Mesenchymal stem cell (in vitro differentiated cells and primary cell): ENCODE measurements at regions not wholly inside any gene's neighbourhood (a gene's known extent, or its start where the extent isn't known, plus 50 kb on each side); places are given as distances from the start of the nearest gene placed in this dataset.

Source experiments
- DNase-seq: peaks from one replicate; pipeline ENCODE4 v3.0.0-alpha.2; 2013
- H2AFZ ChIP-seq: one replicate; pipeline ENCODE4 v1.6.1; 2013; ENCODE audit warnings: low read depth, mild to moderate bottlenecking, control low read depth, inconsistent platforms, low read length, moderate library complexity
- H2AK5ac ChIP-seq: 2 replicates; pipeline ENCODE4 v1.6.1; 2013; ENCODE audit warnings: low read length, moderate library complexity, mild to moderate bottlenecking, inconsistent platforms; ENCODE audit not compliant: severe bottlenecking
- H2BK120ac ChIP-seq: one replicate; pipeline ENCODE4 v1.6.1; 2013; ENCODE audit warnings: low read depth, mild to moderate bottlenecking, inconsistent platforms, low read length, moderate library complexity
- H2BK12ac ChIP-seq, 2 experiments: one replicate each; pipeline ENCODE4 v1.6.1; 2013; ENCODE audit warnings: inconsistent platforms in 2 of 2, low read length in 2 of 2, mild to moderate bottlenecking in 2 of 2, moderate library complexity in 2 of 2, control low read depth in 1 of 2
- H2BK15ac ChIP-seq: one replicate; pipeline ENCODE4 v1.6.1; 2013; ENCODE audit warnings: mild to moderate bottlenecking, low read depth, inconsistent platforms; ENCODE audit not compliant: poor library complexity, severe bottlenecking
- H2BK5ac ChIP-seq: 2 replicates; pipeline ENCODE4 v1.6.1; 2013; ENCODE audit warnings: low read depth, mild to moderate bottlenecking, low read length, control low read depth, inconsistent platforms; ENCODE audit not compliant: poor library complexity, severe bottlenecking
- H3K14ac ChIP-seq, 2 experiments: one replicate each; pipeline ENCODE4 v1.6.1; 2013; ENCODE audit warnings: inconsistent platforms in 2 of 2, low read length in 2 of 2, control low read depth in 1 of 2, mild to moderate bottlenecking in 1 of 2, moderate library complexity in 1 of 2
- H3K18ac ChIP-seq, 2 experiments: one replicate each; pipeline ENCODE4 v1.6.1; 2013; ENCODE audit warnings: inconsistent platforms in 2 of 2, low read length in 2 of 2, control low read depth in 1 of 2, low read depth in 1 of 2, mild to moderate bottlenecking in 1 of 2
- H3K23ac ChIP-seq, 2 experiments: one replicate each; pipeline ENCODE4 v1.6.1; 2013; ENCODE audit warnings: inconsistent platforms in 2 of 2, low read length in 2 of 2, mild to moderate bottlenecking in 2 of 2, moderate library complexity in 2 of 2, control low read depth in 1 of 2
- H3K27ac ChIP-seq: 2 replicates; pipeline ENCODE4 v1.5.1; 2013; ENCODE audit warnings: mild to moderate bottlenecking, moderate library complexity, low read length, control low read depth, inconsistent platforms; ENCODE audit not compliant: poor library complexity, severe bottlenecking
- H3K27me3 ChIP-seq, 2 experiments: 2 replicates each; pipeline versions ENCODE4 v1.6.1 to v1.7.0; 2013; ENCODE audit warnings: low read length in 2 of 2, mild to moderate bottlenecking in 2 of 2, moderate library complexity in 2 of 2, control low read depth in 1 of 2, inconsistent platforms in 1 of 2; ENCODE audit not compliant: control insufficient read depth in 1 of 2, insufficient read depth in 1 of 2
- H3K36me3 ChIP-seq, 2 experiments: 2 replicates each; pipeline versions ENCODE4 v1.6.1 to v1.7.0; 2013; ENCODE audit warnings: low read length in 2 of 2, control low read depth in 1 of 2, inconsistent platforms in 1 of 2, low read depth in 1 of 2, mild to moderate bottlenecking in 1 of 2; ENCODE audit not compliant: insufficient read depth in 2 of 2, control insufficient read depth in 1 of 2
- H3K4ac ChIP-seq, 2 experiments: one replicate each; pipeline ENCODE4 v1.6.1; 2013; ENCODE audit warnings: inconsistent platforms in 2 of 2, low read length in 2 of 2, mild to moderate bottlenecking in 2 of 2, moderate library complexity in 2 of 2, control low read depth in 1 of 2, low read depth in 1 of 2
- H3K4me1 ChIP-seq: 2 replicates; pipeline ENCODE4 v1.6.1; 2013; ENCODE audit warnings: low read depth, low read length, control low read depth; ENCODE audit not compliant: control insufficient read depth, insufficient read depth
- H3K4me2 ChIP-seq: 2 replicates; pipeline ENCODE4 v1.6.1; 2013; ENCODE audit warnings: low read length, mild to moderate bottlenecking, inconsistent platforms; ENCODE audit not compliant: poor library complexity, severe bottlenecking
- H3K4me3 ChIP-seq, 2 experiments: 2 replicates each; pipeline versions ENCODE4 v1.5.1 to v1.7.0; 2013; ENCODE audit warnings: low read length in 2 of 2, mild to moderate bottlenecking in 2 of 2, control low read depth in 1 of 2, low read depth in 1 of 2; ENCODE audit not compliant: insufficient read depth in 1 of 2
- H3K79me1 ChIP-seq: replicated peaks from 2 replicates; pipeline ENCODE4 v1.6.1; 2013; ENCODE audit warnings: mild to moderate bottlenecking, control low read depth, low read length, inconsistent platforms; ENCODE audit not compliant: poor library complexity, severe bottlenecking
- H3K9ac ChIP-seq: 2 replicates; pipeline ENCODE4 v1.7.0; 2013; ENCODE audit warnings: mild to moderate bottlenecking, low read length, moderate library complexity
- H3K9me3 ChIP-seq: 2 replicates; pipeline ENCODE4 v1.7.0; 2013; ENCODE audit warnings: mild to moderate bottlenecking, low read length; ENCODE audit not compliant: control insufficient read depth
- H4K8ac ChIP-seq: one replicate; pipeline ENCODE4 v1.6.1; 2013; ENCODE audit warnings: inconsistent platforms, mild to moderate bottlenecking, low read length, moderate library complexity
- H4K91ac ChIP-seq: one replicate; pipeline ENCODE4 v1.6.1; 2013; ENCODE audit warnings: mild to moderate bottlenecking, low read length, inconsistent platforms
- WGBS: methylation state at CpG from one replicate; pipeline ENCODE4 v1.1.7; 2013; ENCODE audit warnings: mixed read lengths; 5-methylcytosine and 5-hydroxymethylcytosine counted together

DNA sequence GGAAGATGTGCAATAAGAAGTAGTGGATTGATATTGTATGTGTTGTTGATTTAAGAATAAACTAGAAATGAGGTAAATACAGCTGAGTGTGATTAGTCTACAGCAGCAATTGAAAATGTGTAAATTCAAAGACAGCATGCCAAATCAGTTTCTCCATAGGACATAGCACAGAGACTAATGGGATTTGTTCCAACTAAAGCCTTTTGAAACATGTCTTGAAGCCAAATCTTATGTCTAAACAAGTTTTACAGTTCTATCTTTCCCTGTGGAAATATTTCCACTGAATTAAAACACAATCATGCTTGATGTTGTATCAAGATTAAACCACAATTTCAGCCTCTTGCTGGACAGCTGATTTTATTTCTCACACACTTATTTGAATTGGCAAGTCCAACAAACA lies 497.4 kb upstream of the FAM47C start:
- H3K36me3 ChIP-seq: no peaks in the 10 kb centered on the region
- H3K4me2 ChIP-seq: no peak overlapping the region
- H3K4me3 ChIP-seq: no peak overlapping the region
- no peak overlapping the region for H2BK5ac ChIP-seq
- no peaks in the 10 kb centered on the region for H3K4me1 ChIP-seq
- no peak overlapping the region for H4K91ac ChIP-seq
- no peak overlapping the region for H2BK12ac ChIP-seq
- no peak overlapping the region for H2AK5ac ChIP-seq
- no peak overlapping the region for H2BK120ac ChIP-seq
- no peak overlapping the region for H3K23ac ChIP-seq
- H3K79me1 ChIP-seq: no peaks in the 10 kb centered on the region
- no peak overlapping the region for H2AFZ ChIP-seq
- peaks cover 44% of the 10 kb centered on the region for H3K9me3 ChIP-seq
- no peak for DNase-seq
- H3K18ac ChIP-seq: no peak overlapping the region
- H4K8ac ChIP-seq: no peak overlapping the region
- no peak overlapping the region for H3K27ac ChIP-seq
- H3K14ac ChIP-seq: no peak overlapping the region
- H3K27me3 ChIP-seq: no peaks in the 10 kb centered on the region
- no peak overlapping the region for H2BK15ac ChIP-seq
- no peak overlapping the region for H3K9ac ChIP-seq
- no peak overlapping the region for H3K4ac ChIP-seq

DNA sequence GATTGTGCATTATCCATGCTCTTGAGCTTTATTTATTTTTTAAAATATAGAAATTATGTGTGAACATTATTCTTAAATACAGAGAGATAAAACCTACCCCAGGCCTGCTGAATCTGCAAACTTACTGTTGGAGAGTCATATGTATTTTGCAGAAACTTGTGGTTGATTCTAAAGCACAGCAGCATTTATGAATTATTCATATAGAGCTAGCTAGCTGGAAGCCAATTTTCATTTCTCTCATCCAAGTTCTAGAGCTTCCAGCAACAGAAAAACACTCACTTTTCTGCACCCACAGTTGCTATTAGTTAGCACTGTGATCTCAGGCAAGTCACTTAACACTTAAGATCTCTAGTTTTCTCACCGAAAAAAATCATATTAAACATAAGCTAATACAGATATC lies 479.5 kb upstream of the FAM47C start:
- Histone ChIP-seq H3K14ac (no peak overlapping the region), H4K91ac (no peak overlapping the region), H3K18ac (no peak overlapping the region), H3K9ac (no peak overlapping the region), H3K23ac (no peak overlapping the region), H2AK5ac (no peak overlapping the region), H3K4me2 (no peak overlapping the region), H2BK120ac (no peak overlapping the region), H4K8ac (no peak overlapping the region), H3K4ac (no peak overlapping the region), H3K4me3 (no peak overlapping the region), H3K4me1 (no peaks in the 10 kb centered on the region), H2AFZ (no peak overlapping the region), H3K27me3 (no peaks in the 10 kb centered on the region), H2BK5ac (no peak overlapping the region), H3K36me3 (no peaks in the 10 kb centered on the region), H3K9me3 (no peaks in the 10 kb centered on the region), H3K79me1 (no peaks in the 10 kb centered on the region), H2BK12ac (no peak overlapping the region), H2BK15ac (no peak overlapping the region), H3K27ac (no peak overlapping the region)
- DNase-seq: no peak
- WGBS: no CpG with 5 or more reads among the region's 1 CpG

DNA sequence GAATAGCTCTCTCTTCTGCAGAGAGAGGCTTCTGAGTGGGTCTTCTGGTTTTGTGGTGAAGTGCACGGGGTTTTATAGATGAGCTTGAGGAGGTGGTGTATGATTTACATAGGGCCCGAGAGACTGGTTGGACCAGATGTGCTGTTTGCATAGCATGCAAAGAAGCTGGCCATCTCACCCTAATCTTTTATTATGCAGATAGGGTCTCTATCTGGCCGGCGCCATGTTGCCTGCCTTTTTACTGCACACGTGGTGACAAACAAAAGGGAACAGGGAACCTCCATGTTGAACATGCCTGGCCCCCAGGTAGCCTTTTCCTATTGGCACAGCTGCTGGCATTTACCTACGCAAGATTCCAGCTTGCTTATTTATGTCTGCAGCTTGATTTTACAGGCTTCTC lies 473.3 kb upstream of the FAM47C start:
- no peak overlapping the region for H2AFZ ChIP-seq
- no peaks in the 10 kb centered on the region for H3K36me3 ChIP-seq
- no peak overlapping the region for H3K4me3 ChIP-seq
- no peak overlapping the region for H3K14ac ChIP-seq
- no peak overlapping the region for H4K8ac ChIP-seq
- no peak overlapping the region for H3K23ac ChIP-seq
- no peak overlapping the region for H3K18ac ChIP-seq
- no peak overlapping the region for H3K4ac ChIP-seq
- H3K27ac ChIP-seq: no peak overlapping the region
- no peak overlapping the region for H2AK5ac ChIP-seq
- H2BK15ac ChIP-seq: no peak overlapping the region
- no peak overlapping the region for H2BK120ac ChIP-seq
- no peaks in the 10 kb centered on the region for H3K79me1 ChIP-seq
- H4K91ac ChIP-seq: no peak overlapping the region
- no peaks in the 10 kb centered on the region for H3K4me1 ChIP-seq
- H2BK12ac ChIP-seq: no peak overlapping the region
- no peak overlapping the region for H3K4me2 ChIP-seq
- H3K27me3 ChIP-seq: peaks cover 0 to 4% of the 10 kb centered on the region in 2 experiments
- no peak overlapping the region for H3K9ac ChIP-seq
- WGBS: 79% methylated on average over 4 of the region's 6 CpGs
- H2BK5ac ChIP-seq: no peak overlapping the region
- DNase-seq: no peak
- no peaks in the 10 kb centered on the region for H3K9me3 ChIP-seq

DNA sequence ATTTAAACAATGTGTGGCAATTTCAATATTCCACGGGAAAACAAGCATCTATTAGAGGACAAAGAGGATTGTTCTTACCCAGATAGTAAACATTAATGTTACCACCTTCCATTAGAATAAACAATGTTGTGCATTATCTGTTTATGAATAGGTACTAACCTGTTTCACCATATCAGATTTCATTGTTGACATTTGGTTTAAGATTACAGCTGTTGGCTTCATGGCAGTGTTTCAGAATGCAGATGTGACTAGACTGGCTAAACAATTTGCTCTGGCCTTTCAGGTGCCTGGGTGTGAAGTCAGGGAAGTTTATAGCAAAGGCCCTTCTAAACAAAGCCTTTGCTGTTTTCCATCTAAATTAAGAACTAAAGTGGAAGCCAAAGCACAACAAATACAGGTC lies 464.7 kb upstream of the FAM47C start:
- H2BK5ac ChIP-seq: no peak overlapping the region
- H3K79me1 ChIP-seq: no peaks in the 10 kb centered on the region
- H3K36me3 ChIP-seq: no peaks in the 10 kb centered on the region
- no peak overlapping the region for H2BK12ac ChIP-seq
- H3K27ac ChIP-seq: no peak overlapping the region
- no peak overlapping the region for H4K91ac ChIP-seq
- H3K23ac ChIP-seq: no peak overlapping the region
- H3K4me1 ChIP-seq: no peaks in the 10 kb centered on the region
- H3K4me2 ChIP-seq: no peak overlapping the region
- no peak overlapping the region for H2AFZ ChIP-seq
- H3K9ac ChIP-seq: no peak overlapping the region
- no peak overlapping the region for H4K8ac ChIP-seq
- no peak overlapping the region for H2BK15ac ChIP-seq
- no peak overlapping the region for H3K4me3 ChIP-seq
- H3K14ac ChIP-seq: no peak overlapping the region
- no peak overlapping the region for H2BK120ac ChIP-seq
- DNase-seq: no peak
- H3K4ac ChIP-seq: no peak overlapping the region
- no peaks in the 10 kb centered on the region for H3K27me3 ChIP-seq
- H2AK5ac ChIP-seq: no peak overlapping the region
- no CpG with 5 or more reads among the region's 1 CpG for WGBS
- H3K9me3 ChIP-seq: no peaks in the 10 kb centered on the region
- H3K18ac ChIP-seq: no peak overlapping the region
